CD4-positive, alpha-beta T cell treated with Interleukin-6 at 100 ng/mL for 8 hours (primary cell): ENCODE measurements at regions not wholly inside any gene's neighbourhood (a gene's known extent, or its start where the extent isn't known, plus 50 kb on each side); places are given as distances from the start of the nearest gene placed in this dataset.
"Not testable (repeated sequence)": the region's sequence is repeated elsewhere in the genome, so short reads cannot be mapped to it uniquely, and the experiment has no call there.

Source experiments
- DNase-seq: peaks from one replicate; pipeline ENCODE4 v3.0.0-alpha.2; 2020; ENCODE audit warnings: mixed read lengths, low spot score

DNA sequence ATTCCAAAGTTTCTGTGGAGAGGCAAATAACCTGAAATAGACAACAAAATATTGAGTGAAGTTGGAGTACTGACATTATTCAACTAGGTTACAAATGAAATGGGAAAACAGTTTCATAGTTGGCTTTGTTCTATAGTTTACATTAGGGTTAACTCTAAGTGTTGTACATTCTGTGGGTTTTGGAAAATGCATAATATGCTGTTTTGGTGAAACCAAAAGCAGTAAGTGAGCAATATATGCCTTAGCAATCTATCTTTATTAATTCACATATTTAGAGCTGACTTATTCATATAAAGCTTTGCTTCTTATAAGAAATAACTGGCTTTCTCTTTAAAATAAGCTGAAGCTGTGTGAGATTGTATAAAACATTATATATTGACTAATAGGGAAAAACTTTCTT, 157.5 kb upstream of the AHI1 start:
- no peak for DNase-seq

DNA sequence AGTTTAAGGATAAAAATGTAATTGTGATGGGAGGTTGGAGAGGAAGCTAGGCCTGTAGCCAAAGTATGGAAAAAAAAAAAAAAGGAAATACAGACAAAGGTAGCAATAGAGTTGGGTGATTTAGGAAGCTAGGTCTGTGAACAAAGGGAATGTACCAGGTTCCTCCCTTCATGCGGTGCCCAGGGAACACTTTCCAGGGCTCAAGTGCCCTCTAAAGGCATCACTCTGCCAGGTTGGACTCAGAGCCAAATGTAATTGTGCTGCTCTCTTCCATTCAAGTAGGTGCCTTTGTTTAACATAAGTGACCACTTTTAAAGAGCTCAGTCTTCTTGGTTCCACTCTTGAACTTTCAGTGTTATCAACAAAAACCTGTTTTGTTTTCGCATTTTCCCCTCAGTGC, 159.7 kb upstream of the AHI1 start:
- DNase-seq: no peak

DNA sequence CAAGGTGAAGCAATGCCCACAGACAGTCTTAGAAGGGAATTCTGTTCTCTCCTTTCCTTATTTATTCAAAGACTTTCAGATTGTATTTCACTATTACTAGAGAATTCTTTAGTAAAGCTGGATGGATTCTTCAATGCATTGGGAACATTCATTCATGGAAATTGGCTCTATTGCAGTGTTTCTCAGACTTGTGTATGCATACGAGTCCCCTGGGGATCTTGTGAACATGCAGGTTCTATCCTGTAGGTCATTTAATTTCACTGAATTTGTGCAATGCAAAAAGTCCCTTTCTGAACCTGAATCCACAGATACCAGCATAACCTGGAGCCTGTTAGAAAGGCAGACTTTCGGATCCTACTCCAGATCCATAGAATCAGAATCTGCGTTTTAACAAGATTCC, 160.9 kb upstream of the AHI1 start:
- DNase-seq: no peak

DNA sequence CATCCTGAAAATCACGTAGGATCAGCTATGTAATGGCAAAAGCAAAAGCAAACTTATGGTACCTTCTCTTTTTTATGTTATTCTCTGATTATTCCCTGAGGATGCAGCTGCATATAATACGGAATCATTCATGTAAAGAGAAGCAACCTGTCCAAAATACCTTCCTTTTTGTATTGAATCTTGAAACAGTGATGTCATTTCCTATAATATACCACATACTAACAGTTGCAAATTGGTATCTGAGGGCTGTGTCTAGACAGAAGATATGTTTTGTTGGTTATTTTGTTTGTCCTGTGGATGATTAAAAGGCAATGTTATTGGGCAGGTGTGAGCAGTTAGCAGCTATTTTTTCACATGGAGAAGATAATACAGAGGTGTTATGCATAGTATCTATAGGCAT, 161.4 kb upstream of the AHI1 start:
- no peak for DNase-seq

DNA sequence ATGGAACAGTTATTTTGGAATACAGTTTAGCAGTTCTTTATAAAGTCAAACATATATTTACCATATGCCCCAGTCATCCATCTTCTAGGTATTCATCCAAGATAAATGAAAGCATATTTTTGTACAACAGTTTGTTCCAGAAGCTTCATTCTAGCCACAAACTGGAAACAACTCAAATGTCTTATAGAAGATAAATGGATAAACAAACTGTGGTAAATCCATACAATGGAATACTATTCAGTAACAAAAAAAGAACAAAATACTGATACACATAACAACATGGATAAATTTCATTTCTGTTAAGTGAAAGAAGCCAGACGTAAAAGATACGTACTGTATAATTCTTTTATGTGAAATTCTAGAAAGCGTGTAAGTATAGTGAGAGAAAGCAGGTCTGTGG, 167.0 kb upstream of the AHI1 start:
- DNase-seq: no peak

DNA sequence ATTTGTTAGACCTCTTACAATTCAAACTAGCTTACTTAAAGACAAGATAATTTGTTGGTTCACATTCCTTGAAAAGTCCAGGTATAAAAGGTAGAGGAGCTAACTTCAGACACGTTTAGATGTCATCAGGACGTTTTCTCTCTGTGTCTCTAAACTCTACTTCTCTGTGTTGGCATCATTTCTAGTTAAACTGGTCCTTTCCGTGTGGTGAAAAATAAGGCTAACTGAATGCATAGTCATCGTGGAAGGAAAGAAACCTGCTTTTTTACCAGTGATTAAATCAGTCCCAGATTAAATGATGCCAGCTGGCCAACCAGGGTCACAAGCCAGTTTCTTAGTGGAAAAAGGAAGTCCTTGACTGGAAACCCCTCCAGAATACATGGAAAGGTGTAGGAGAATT, 168.4 kb upstream of the AHI1 start:
- DNase-seq: no peak

DNA sequence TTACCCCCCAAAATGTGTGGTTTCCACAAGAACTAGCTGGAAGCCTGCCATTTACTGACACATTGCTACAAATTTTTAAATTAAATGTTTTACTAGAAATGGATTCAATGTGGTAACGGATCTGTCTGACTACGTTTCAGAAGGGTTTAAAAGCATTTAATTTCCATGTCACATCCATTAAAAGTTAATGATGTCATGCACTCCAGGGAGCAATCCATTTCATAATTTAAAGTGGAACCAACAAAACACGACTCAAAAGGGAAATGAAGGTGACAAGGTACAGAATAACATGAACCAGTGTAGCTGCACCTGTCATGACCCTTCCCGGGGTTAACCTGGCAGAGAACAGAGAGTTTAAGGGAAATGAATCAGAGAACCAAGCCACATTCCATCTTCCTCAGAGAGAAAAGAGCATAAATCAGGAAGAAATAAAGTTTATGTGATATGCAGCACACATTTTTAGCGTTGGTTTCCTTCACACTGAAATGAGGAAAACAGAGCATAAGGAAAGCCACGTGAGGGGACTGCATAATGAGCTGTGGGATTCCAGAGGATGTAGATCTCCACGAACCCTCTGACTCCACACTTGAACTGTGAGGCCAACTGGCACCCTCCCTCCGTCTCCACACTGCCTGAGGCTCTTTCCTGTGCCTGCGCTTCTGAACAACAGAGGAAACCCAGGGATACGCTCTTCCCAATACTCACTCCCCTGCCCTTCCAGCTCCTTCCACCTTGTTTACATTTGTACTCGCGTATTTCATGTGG, 170.3 kb upstream of the AHI1 start:
- no peak for DNase-seq

DNA sequence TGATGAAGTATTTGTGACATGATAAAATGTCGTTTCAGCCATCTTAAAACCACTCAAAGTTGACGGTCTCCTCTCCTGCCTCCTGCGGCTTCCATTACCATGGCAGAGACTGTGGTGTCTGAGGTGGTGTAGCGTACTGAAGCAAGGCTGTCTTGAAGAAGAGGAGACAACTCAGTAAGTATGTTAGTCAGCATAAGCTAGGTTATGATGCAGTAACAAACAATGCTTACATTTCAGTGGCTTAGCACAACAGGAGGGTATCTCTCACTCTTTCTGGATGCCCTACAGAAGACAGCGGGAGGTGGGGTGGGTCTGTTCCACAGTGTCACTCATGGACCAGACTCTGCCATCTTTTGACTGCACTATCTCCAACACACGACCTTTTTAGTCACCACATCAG, 174.7 kb upstream of the AHI1 start:
- DNase-seq: no peak

DNA sequence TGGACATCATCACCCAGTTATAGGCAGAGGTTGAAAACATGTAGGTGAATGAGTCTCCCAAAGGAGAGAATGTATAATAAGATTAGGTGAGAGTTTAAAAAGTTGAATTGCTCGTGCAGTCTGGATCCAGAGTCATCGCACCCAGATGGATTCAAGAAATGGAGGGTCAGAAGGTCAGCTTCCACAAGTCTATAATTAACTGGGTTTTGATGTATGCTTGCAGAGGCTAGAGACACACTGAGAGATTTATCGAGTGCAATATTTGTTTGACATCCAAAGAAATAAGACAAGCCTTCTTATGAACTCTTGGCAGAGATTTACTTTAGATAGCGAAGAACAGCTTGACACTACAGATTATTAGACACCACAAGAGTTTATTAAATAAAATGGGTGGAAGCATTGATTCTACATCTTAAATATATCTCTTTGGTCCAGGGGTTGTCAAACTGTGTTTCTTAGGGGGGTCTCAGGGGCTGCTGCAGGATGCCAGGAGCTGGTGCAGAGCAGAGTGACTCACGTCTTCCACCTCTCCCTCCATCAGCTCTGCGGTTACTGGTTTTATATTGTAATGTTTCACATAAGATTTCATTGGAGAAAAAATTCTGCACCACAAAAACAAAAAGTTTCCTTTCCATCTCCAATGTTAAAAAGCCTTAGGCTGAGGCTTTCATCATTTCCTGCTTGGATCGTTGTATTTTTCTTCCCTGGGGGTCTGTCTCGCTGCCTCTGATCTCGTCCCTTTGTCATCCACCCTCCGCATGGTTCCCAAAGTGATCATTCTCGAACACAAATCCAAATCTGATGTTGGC, 176.2 kb upstream of the AHI1 start:
- no peak for DNase-seq

DNA sequence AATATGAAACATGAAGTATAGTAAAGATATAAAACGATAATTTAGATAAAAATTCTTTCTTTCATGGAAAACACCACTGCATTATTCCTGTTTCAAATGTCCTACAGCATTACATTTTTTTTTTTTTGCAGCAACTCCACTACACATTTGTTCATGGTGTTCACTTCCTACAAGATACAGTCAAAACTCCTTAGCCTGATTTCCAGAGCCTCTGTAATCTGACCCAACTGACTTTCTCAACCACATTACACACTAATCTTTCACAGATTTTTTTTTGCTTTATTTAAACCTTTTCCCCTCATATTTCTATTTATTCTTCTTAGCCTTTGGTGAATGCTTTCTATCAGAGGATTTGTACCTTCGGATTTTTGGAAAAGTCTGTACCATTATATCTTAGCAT, 176.5 kb upstream of the PDE7B start:
- no peak for DNase-seq

DNA sequence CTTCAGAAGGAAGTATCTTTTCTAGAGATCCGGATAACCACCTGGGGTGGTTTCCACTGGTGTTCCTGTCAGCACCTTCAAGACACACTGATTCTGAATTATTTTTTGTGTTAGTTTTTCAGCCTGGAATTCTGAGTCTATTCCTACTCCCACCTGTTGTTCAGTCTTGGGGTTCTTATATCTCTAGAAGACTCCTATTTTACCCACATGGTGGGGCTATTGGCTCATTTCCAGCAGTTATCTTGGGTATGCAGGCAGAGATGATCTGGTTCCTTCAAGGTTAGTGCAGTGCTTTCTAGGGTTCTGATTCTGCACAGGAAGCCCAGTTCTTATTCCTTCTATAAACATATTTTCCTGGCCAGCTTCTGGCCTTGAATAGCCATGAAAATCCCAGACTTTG, 175.6 kb upstream of the PDE7B start:
- peak; percentile 50 for DNase-seq

DNA sequence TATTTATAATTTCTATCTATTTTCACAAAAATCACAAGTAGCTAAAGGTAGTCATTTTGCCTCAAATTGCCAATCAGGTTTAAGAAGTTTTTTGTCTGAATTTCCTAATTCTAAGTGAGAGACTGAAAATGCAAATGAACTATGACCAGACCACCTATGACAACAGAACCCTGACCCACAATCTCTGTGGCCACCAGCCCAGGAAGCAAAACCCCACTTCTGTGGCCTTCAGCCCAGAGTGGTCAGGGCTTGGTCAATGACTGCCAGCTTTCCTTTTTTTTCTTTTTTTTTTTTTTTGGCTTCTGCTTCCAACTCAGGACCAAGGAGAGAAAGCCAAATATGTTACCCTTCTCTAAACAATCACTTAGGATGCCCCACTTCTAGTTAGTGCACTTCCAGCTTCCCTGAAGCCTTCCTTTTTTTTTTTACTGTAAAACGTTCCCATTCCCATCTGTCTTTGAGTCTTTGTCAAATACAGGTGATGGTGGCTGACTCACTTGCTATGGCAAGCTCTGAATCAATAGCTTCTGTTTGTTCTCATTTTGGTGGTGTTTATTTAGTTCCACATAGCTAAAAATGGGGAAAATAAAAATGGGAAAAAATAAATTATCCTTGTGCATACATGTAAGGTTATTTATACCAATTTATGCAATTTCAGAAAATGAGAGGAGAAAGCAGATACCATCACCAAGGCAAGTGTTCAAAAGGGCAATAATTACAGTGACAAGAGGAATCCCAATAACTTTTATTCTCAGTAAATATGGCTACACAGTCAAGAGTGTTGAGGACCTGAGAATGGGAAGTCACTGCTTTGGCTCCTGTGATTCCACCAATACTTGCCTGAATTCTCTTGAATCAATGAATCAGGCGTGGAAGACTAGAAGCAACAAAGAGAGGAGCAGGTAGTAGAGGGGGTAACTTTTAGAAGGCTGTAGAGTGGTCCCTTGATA, 170.3 kb upstream of the PDE7B start:
- DNase-seq: no peak

DNA sequence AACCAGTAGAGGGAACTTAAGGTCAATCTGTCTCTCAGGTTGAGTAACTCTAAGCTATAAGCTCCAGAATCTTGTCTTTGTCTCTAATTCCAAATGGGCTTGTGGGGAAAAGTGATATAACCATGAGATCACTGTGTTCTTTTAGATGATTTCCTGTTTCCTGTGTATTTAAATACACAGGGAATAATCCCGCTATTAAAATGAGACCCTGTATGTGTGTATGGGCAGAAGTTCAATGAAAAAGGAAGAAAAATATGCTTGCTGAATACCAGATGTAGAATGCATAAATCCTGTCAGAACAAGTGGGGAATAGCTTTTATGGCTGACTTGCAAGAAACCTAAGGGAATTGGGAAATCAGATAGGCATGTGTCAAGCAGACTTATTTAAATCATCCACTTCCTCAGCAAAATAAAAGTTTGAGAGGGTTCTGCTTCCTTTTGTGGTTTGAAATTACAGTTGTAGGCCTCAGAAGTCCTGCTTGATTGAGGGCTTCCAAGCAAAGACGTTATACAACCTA, 164.7 kb upstream of the PDE7B start:
- no peak for DNase-seq

DNA sequence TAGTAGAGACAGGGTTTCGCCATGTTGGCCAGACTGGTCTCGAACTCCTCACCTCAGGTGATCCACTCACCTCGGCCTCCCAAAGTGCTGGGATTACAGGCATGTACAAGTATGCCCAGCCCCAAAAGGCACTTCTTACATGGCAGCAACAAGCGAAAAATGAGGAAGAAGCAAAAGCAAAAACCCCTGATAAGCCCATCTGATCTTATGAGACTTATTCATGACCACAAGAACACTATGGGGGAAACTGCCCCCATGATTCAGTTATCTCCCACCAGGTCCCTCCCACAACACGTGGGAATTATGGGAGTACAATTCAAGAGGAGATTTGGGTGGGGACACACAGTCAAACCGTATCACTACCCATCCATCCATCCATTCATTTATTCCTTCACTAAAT, 163.0 kb upstream of the PDE7B start:
- not testable (repeated sequence) for DNase-seq

DNA sequence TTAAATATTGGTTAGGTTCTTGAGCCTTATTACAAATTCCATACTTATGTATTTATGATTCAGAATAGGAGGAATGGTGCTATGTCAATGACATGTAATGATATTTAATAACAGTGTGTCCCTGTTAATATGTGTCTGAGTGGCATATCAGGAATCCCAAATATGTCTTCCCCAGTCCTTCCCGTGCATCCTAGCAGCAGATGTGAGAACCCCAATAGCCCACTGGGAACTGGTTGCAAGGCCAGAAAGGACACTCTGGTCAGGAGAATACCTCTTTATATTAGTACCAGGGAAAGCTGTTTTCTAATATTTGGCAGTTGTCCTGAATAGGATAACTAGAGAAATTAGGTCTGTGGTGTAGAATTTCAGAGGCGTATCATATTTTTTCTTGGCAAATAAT, 159.1 kb upstream of the PDE7B start:
- DNase-seq: no peak

DNA sequence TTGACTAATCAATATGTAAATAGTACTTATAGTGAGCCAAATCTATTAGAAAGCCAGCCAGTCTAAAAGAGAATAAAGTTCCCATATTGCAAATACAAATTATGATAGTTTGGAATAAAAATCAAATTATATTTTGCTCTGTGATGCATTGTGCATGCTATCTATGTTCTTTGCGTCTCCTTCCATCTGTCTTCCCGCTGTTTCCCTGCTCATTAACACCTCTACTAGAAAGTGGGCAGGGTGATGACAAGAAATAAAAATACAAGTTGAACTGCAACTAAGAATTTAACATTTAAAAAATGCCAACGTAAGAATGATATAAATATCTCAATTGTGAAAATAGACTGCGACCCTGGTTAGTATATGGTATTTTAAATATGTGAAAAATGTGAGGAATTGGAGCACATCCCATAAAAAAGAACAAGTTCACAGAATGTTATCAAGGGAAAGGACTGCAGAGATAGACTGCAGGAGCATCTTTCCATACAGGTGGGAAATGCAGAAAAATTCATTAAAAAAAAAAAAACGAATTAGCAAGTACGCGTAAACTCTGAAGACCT, 157.6 kb upstream of the PDE7B start:
- DNase-seq: no peak

DNA sequence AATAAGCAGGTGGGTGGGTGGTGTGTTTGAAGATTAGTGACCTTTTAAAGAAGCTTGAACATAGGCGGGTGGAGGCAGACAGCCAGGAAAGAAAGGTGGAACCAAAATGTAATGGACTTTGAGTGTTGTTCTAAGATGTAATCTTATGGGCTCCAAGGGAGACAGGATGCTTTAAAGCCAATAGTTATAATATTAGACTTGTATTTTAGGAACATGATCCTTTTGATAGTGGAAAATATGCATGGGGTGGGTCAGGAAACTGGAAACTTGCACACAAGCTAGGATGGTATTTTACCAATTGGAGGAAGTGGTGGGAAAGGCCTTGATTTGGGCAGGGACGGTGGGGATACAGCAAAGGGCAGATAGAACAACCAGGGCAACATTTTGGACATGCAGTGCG, 151.8 kb upstream of the PDE7B start:
- DNase-seq: no peak

DNA sequence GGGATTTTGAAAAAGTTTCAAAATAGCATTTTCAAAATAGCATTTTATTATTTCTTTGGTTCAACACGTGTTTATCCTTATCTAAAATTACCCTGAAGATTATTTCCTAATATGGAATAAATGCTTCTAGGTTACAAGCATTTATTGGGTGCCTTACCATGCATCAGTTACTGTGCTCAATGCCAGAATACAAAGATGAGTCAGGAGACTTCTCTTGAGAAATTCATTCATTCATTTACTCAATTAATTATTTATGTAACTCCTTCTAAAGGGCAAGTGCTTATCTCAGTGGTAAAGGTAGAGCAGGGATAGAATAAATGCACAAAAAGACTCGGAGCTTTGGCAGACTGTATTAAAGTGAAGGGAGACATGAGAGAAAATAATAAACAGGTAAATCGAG, 150.1 kb upstream of the PDE7B start:
- DNase-seq: no peak

DNA sequence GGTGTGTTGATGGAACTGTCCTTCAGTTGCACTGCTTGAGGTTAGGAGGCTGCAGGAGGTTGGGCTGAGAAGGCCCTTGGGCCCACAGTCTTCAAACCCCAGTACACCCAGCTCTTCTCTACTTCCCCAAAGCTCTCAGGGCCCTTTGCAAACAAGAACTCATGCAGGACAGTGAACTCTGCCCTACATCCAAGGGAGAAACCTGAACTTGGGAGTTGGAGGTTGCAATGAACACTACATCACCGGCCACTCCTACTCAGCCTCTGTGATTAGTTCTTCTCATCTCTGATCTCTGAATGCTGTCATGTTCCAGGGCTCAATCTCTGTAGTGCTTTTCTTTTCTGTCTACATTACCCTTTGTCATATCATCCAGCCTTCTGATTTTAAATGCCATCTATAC, 148.5 kb upstream of the PDE7B start:
- DNase-seq: no peak

DNA sequence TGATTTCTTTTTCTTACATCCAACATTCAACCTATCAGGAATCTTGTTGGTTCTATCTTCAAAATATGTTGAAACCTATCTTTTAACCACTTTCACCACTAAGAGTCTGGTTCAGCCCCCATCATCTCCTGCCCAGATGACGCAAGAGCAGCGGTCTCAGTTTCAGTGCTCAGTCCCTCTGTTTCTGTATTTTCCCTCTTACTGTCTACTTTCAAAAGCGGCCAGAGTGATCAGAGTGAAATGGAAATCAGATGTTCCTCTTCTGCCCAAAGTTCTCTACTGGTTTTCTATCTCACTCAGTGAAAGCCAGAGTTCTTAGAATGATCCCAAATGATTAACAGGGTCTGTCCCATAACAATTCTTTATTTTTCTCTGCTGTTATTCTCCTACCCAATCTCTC, 147.9 kb upstream of the PDE7B start:
- no peak for DNase-seq

DNA sequence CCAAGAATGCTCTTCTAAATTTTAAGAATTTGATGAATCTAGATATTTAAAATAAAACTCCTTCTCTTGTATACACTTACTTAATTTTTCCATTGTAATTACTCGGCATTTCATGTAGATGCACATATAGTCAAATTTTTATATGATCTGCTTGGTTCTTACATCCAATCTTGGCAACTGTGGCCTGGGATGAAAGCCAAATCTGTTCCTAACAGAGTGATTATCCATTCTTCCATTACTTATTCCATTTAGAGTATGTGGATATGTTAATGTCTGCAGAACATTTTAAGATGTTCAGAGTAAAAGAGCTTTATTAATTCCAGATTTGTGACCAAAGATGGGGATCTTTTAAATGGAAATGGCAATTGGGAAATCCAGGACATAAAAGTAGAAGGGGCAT, 144.1 kb upstream of the PDE7B start:
- DNase-seq: no peak

DNA sequence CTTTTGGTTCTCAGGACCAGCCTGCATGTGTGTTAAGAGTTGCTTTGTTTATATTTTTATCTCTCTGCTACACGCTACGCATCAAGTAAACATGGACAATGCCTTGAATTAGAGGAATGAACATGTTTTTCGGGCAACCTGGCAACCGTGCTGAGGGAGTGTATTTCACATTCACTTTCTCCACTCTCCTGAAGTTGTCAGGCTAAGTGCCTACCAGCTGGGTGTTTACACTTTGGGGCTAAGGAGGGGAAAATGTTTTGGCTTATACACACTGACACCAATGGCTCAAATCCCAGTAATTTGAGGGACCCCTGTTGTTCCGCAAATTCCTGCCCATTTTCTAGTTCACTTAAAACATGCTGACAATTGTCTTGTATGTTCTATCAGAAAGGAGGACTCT, 141.5 kb upstream of the PDE7B start:
- DNase-seq: no peak
